Endothelial cell of umbilical vein (primary cell): ENCODE measurements at regions not wholly inside any gene's neighbourhood (a gene's known extent, or its start where the extent isn't known, plus 50 kb on each side); places are given as distances from the start of the nearest gene placed in this dataset.

Experiments used
- EZH2 ChIP-seq: IDR thresholded peaks from 2 replicates; pipeline ENCODE4 v1.6.1; 2012; ENCODE audit warnings: borderline replicate concordance, low read depth, mild to moderate bottlenecking, moderate library complexity, low read length, inconsistent platforms; ENCODE audit not compliant: severe bottlenecking
- FOS ChIP-seq: IDR thresholded peaks from 2 replicates; pipeline ENCODE4 v1.6.1; 2011; ENCODE audit warnings: mild to moderate bottlenecking, low read length, moderate library complexity, borderline replicate concordance; ENCODE audit not compliant: insufficient read depth
- MYC ChIP-seq: IDR thresholded peaks from one replicate; pipeline ENCODE4 v1.6.1; 2011; ENCODE audit warnings: mild to moderate bottlenecking, low read depth, low read length
- POLR2A ChIP-seq: IDR thresholded peaks from 2 replicates; pipeline ENCODE4 v1.6.1; 2012; ENCODE audit warnings: low read depth, mild to moderate bottlenecking, control low read depth, low read length
- TF ChIP-seq, protein P1 (sequence below), 2 donors: IDR thresholded peaks; 1 replicate in 1 of 2; 2 replicates in 1 of 2; pipeline ENCODE4 v1.5.1; 2011; ENCODE audit warnings: low read length in 2 of 2, mild to moderate bottlenecking in 2 of 2, moderate library complexity in 2 of 2, control low read depth in 1 of 2, inconsistent platforms in 1 of 2, low read depth in 1 of 2; ENCODE audit not compliant: insufficient read depth in 1 of 2; ENCODE audit errors: extremely low read depth in 1 of 2
- TF ChIP-seq, protein P2 (sequence below): IDR thresholded peaks from 2 replicates; pipeline ENCODE4 v1.6.1; 2011; ENCODE audit not compliant: insufficient read depth, insufficient read length

- TF ChIP-seq, protein P1, sequence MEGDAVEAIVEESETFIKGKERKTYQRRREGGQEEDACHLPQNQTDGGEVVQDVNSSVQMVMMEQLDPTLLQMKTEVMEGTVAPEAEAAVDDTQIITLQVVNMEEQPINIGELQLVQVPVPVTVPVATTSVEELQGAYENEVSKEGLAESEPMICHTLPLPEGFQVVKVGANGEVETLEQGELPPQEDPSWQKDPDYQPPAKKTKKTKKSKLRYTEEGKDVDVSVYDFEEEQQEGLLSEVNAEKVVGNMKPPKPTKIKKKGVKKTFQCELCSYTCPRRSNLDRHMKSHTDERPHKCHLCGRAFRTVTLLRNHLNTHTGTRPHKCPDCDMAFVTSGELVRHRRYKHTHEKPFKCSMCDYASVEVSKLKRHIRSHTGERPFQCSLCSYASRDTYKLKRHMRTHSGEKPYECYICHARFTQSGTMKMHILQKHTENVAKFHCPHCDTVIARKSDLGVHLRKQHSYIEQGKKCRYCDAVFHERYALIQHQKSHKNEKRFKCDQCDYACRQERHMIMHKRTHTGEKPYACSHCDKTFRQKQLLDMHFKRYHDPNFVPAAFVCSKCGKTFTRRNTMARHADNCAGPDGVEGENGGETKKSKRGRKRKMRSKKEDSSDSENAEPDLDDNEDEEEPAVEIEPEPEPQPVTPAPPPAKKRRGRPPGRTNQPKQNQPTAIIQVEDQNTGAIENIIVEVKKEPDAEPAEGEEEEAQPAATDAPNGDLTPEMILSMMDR (IDR thresholded peaks at IDR 0.05; ENCODE audit: extremely low read depth in 1 of 2, insufficient read depth in 1 of 2, low read depth in 1 of 2, low read length in 2 of 2): no peak
- TF ChIP-seq, protein P2, sequence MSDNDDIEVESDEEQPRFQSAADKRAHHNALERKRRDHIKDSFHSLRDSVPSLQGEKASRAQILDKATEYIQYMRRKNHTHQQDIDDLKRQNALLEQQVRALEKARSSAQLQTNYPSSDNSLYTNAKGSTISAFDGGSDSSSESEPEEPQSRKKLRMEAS: no peak
- TF ChIP-seq MYC: no peak
- no peak for TF ChIP-seq FOS
- no peak for TF ChIP-seq POLR2A
- no peak for TF ChIP-seq EZH2
Observed at GRCh38 chr3:99175276-99175812, 273.8 kb upstream of the DCBLD2 start.
